GM12878 (cell line): ENCODE measurements at regions not wholly inside any gene's neighbourhood (a gene's known extent, or its start where the extent isn't known, plus 50 kb on each side); places are given as distances from the start of the nearest gene placed in this dataset.

ENCODE experiments used
- ATF2 ChIP-seq: IDR thresholded peaks from 2 replicates; pipeline ENCODE4 v1.6.1; 2012; ENCODE audit warnings: low read length, inconsistent platforms
- BCL3 ChIP-seq: IDR thresholded peaks from 2 replicates; pipeline ENCODE4 v1.6.1; 2011; ENCODE audit warnings: borderline replicate concordance, low read depth, mild to moderate bottlenecking, moderate library complexity, low read length; ENCODE audit not compliant: insufficient read depth, poor library complexity, severe bottlenecking
- E4F1 ChIP-seq: fragments of 450-650 bp; IDR thresholded peaks from 2 replicates; pipeline ENCODE4 v1.6.1; 2018; ENCODE audit warnings: borderline replicate concordance, mild to moderate bottlenecking; ENCODE audit not compliant: partially characterized antibody
- GABPA ChIP-seq: IDR thresholded peaks from 2 replicates; pipeline ENCODE4 v1.6.1; 2014; ENCODE audit warnings: antibody characterized with exemption, low read depth, mild to moderate bottlenecking, inconsistent platforms
- IRF5 ChIP-seq: fragments of 450-650 bp; IDR thresholded peaks from 2 replicates; pipeline ENCODE4 v1.6.1; 2017; ENCODE audit warnings: borderline replicate concordance
- MTA2 ChIP-seq: fragments of 450-650 bp; IDR thresholded peaks from 2 replicates; pipeline ENCODE4 v1.6.1; 2016; ENCODE audit warnings: low read depth, mild to moderate bottlenecking, moderate library complexity
- PBX3 ChIP-seq: IDR thresholded peaks from 2 replicates; pipeline ENCODE4 v1.6.1; 2011; ENCODE audit warnings: mild to moderate bottlenecking, low read depth, low read length, moderate library complexity; ENCODE audit not compliant: insufficient replicate concordance
- PKNOX1 ChIP-seq: fragments of 450-650 bp; IDR thresholded peaks from 2 replicates; pipeline ENCODE4 v1.6.1; 2016; ENCODE audit warnings: mild to moderate bottlenecking
- RELA ChIP-seq: fragments of 450-650 bp; IDR thresholded peaks from 2 replicates; pipeline ENCODE4 v1.8.0; 2014; ENCODE audit warnings: borderline replicate concordance; ENCODE audit not compliant: partially characterized antibody
- SPI1 ChIP-seq: IDR thresholded peaks from 2 replicates; pipeline ENCODE4 v1.6.1; 2011; ENCODE audit warnings: low read depth, mild to moderate bottlenecking, low read length, moderate library complexity, borderline replicate concordance; ENCODE audit not compliant: insufficient read depth
- SREBF2 ChIP-seq: IDR thresholded peaks from 2 replicates; pipeline ENCODE4 v1.6.1; 2012; ENCODE audit warnings: mild to moderate bottlenecking, low read length
- SRF ChIP-seq, 2 experiments: IDR thresholded peaks; 2 replicates each; pipeline ENCODE4 v1.6.1; 2011; ENCODE audit warnings: low read depth in 2 of 2, low read length in 2 of 2, mild to moderate bottlenecking in 1 of 2, moderate library complexity in 1 of 2
- TAF1 ChIP-seq: IDR thresholded peaks from 2 replicates; pipeline ENCODE4 v1.6.1; 2011; ENCODE audit warnings: mild to moderate bottlenecking, low read depth, low read length, borderline replicate concordance
- TCF3 ChIP-seq: IDR thresholded peaks from 2 replicates; pipeline ENCODE4 v1.6.1; 2012; ENCODE audit warnings: low read depth, mild to moderate bottlenecking, low read length, borderline replicate concordance; ENCODE audit not compliant: insufficient read depth
- USF1 ChIP-seq: IDR thresholded peaks from 2 replicates; pipeline ENCODE4 v1.6.1; 2011; ENCODE audit warnings: borderline replicate concordance, low read depth, mild to moderate bottlenecking, moderate library complexity, mixed read lengths, low read length; ENCODE audit not compliant: insufficient read depth; ENCODE audit errors: extremely low read length
- ZSCAN29 ChIP-seq: fragments of 450-650 bp; IDR thresholded peaks from 2 replicates; pipeline ENCODE4 v1.6.1; 2017; ENCODE audit warnings: mild to moderate bottlenecking, moderate library complexity

- TF ChIP-seq GABPA (no peak), MTA2 (no peak), TCF3 (no peak), BCL3 (no peak), E4F1 (no peak), ATF2 (no peak), RELA (no peak), TAF1 (no peak), IRF5 (no peak), USF1 (no peak), ZSCAN29 (no peak), PKNOX1 (peak; percentile 33; the same call in 1 of the 2 replicates), SPI1 (no peak), PBX3 (no peak), SRF (IDR thresholded peaks at IDR 0.05; ENCODE audit: low read depth in 2 of 2, low read length in 2 of 2) (no peak), SREBF2 (no peak)
Measured at GRCh38 chr2:8514274-8514662, 167.6 kb upstream of the ID2 start (continued).
